Neural cell (in vitro differentiated cells): ENCODE measurements at regions not wholly inside any gene's neighbourhood (a gene's known extent, or its start where the extent isn't known, plus 50 kb on each side); places are given as distances from the start of the nearest gene placed in this dataset.

Source experiments
- H2AFZ ChIP-seq: fragments of 200-600, 300-800 bp; sonication (generic), shearing (Covaris generic); 2 replicates; pipeline ENCODE4 v1.6.0; 2014; ENCODE audit warnings: low read depth, mild to moderate bottlenecking, antibody characterized with exemption, low read length, moderate library complexity
- H3F3A ChIP-seq: fragments of 200-600 bp; shearing (Covaris generic); 2 replicates; pipeline ENCODE4 v1.6.1; 2016; ENCODE audit warnings: mild to moderate bottlenecking, moderate library complexity, mixed read lengths, antibody characterized with exemption, low read length; ENCODE audit not compliant: insufficient read depth, poor library complexity, severe bottlenecking
- H3K27ac ChIP-seq: fragments of 200-600, 300-800 bp; sonication (generic), shearing (Covaris generic); 2 replicates; pipeline ENCODE4 v1.5.1; 2014; ENCODE audit warnings: mild to moderate bottlenecking, low read length, moderate library complexity
- H3K27me3 ChIP-seq: fragments of 300-800, 200-600 bp; sonication (generic), shearing (Covaris generic); 2 replicates; pipeline ENCODE4 v1.6.0; 2014; ENCODE audit warnings: mild to moderate bottlenecking, low read depth, low read length, moderate library complexity; ENCODE audit not compliant: insufficient read depth
- H3K36me3 ChIP-seq: fragments of 300-800, 200-600 bp; sonication (generic), shearing (Covaris generic); 2 replicates; pipeline ENCODE4 v1.5.1; 2014; ENCODE audit warnings: mild to moderate bottlenecking, antibody characterized with exemption, low read length, moderate library complexity; ENCODE audit not compliant: insufficient read depth
- H3K4me2 ChIP-seq: fragments of 300-800, 200-600 bp; sonication (generic), shearing (Covaris generic); 2 replicates; pipeline ENCODE4 v1.6.0; 2014; ENCODE audit warnings: mild to moderate bottlenecking, low read length
- H3K4me3 ChIP-seq: fragments of 300-800, 200-600 bp; sonication (generic), shearing (Covaris generic); 2 replicates; pipeline ENCODE4 v1.5.1; 2014; ENCODE audit warnings: mild to moderate bottlenecking, low read length, moderate library complexity
- H3K79me2 ChIP-seq: fragments of 200-600 bp; shearing (Covaris generic); replicated peaks from 2 replicates; pipeline ENCODE4 v1.6.0; 2014; ENCODE audit warnings: mild to moderate bottlenecking, low read length, moderate library complexity; ENCODE audit not compliant: insufficient read depth
- H3K9ac ChIP-seq: fragments of 300-800, 200-600 bp; sonication (generic), shearing (Covaris generic); 2 replicates; pipeline ENCODE4 v1.6.1; 2016; ENCODE audit warnings: mild to moderate bottlenecking, low read length, mixed read lengths
- H3K9me2 ChIP-seq: fragments of 200-600 bp; shearing (Covaris generic); 2 replicates; pipeline ENCODE4 v1.6.1; 2016; ENCODE audit warnings: mild to moderate bottlenecking, low read length, mixed read lengths; ENCODE audit not compliant: insufficient read depth
- H3K9me3 ChIP-seq: fragments of 200-600, 300-800 bp; sonication (generic), shearing (Covaris generic); 2 replicates; pipeline ENCODE4 v1.6.1; 2016; ENCODE audit warnings: mild to moderate bottlenecking, mixed run types, low read length, moderate library complexity, mixed read lengths
- H4K20me1 ChIP-seq: fragments of 200-600 bp; shearing (Covaris generic); 2 replicates; pipeline ENCODE4 v1.6.1; 2016; ENCODE audit warnings: mild to moderate bottlenecking, mixed run types; ENCODE audit not compliant: insufficient read depth
- EP300 ChIP-seq: fragments of 450-650 bp; conservative IDR thresholded peaks from 2 replicates; pipeline ENCODE4 v1.6.1; 2014; ENCODE audit warnings: antibody characterized with exemption, mild to moderate bottlenecking, moderate library complexity; ENCODE audit not compliant: poor library complexity, severe bottlenecking
- EZH2 ChIP-seq: fragments of 200-600, 300-800 bp; shearing (Covaris generic), sonication (generic); IDR thresholded peaks from 2 replicates; pipeline ENCODE4 v1.6.1; 2014; ENCODE audit warnings: antibody characterized with exemption, low read length, borderline replicate concordance, mild to moderate bottlenecking; ENCODE audit not compliant: insufficient read depth, poor library complexity, severe bottlenecking
- MXI1 ChIP-seq: fragments of 450-650 bp; conservative IDR thresholded peaks from 2 replicates; pipeline ENCODE4 v1.6.1; 2014; ENCODE audit warnings: antibody characterized with exemption, mild to moderate bottlenecking; ENCODE audit not compliant: poor library complexity, severe bottlenecking
- POLR2AphosphoS5 ChIP-seq: IDR thresholded peaks from 2 replicates; pipeline ENCODE4 v1.6.1; 2012
- RAD21 ChIP-seq: fragments of 450-650 bp; conservative IDR thresholded peaks from 2 replicates; pipeline ENCODE4 v1.6.1; 2014; ENCODE audit warnings: antibody characterized with exemption, mild to moderate bottlenecking, moderate library complexity
- SMC3 ChIP-seq: fragments of 450-650 bp; conservative IDR thresholded peaks from 2 replicates; pipeline ENCODE4 v1.6.1; 2014; ENCODE audit warnings: antibody characterized with exemption, mild to moderate bottlenecking, moderate library complexity; ENCODE audit not compliant: poor library complexity
- TAF1 ChIP-seq: IDR thresholded peaks from 2 replicates; pipeline ENCODE4 v1.6.1; 2012; ENCODE audit warnings: low read depth
- TF ChIP-seq, protein P1 (sequence below): IDR thresholded peaks from 2 replicates; pipeline ENCODE4 v1.6.1; 2012; ENCODE audit warnings: borderline replicate concordance
- TF ChIP-seq, protein P2 (sequence below): fragments of 450-650 bp; IDR thresholded peaks from 2 replicates; pipeline ENCODE4 v1.5.1; 2014; ENCODE audit warnings: antibody characterized with exemption, mild to moderate bottlenecking, moderate library complexity; ENCODE audit not compliant: poor library complexity, severe bottlenecking

DNA sequence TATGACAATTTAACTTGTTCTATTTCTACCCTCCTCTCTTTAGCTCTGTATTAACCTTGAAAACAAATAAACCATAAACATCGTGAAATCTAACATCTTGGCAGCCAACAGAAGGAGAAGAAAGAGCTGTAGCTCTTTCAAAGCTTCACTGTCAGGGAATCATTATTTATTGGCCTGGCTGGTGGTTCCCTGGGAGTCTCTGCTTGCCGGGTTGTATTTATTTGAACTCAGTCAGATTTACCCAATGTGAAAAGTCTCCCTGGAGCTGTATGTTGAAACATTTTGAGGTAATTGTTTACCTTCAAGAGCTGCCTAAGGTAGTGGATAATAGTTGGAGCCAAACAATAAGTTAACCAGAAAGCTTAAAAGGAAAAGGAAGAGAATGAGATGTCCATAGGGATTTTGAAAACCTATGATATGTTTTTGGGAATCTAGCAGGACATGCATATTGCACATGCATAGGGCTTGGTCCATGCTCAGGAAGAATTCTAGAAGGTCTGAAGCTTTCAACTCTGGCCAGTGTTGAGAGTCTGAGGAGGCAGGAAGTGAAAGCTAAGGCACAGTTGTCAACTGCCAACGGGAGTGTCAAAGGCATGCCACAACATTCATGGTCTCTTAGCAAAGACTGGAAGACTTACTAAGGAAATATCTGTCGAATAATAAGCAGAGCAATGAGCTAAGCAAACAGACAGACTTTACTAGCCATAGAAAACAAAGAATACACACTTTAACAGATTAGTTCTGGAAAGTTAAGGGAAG is 621.6 kb downstream of the PCDH7 start (continued):
- TF ChIP-seq TAF1: no peak

DNA sequence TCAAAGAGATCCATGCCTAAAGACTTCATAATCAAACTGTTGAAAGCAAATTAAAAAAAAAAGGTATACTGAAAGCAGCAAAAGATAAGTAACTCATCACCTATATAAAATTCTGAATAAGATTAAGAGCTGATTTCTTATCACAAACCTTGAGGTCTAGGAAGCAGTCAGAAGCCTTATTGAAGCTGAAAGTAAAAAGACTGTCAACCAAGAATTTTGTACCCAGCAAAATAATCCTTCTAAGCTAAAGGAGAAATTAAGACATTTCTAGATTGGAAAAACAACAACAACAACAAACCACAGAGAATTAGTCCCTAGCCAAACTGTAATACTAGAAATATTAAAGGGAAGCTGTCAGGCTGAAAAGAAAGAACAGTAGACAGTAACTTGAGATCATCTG is 622.9 kb downstream of the PCDH7 start:
- H3F3A ChIP-seq: no peaks in the 10 kb centered on the region
- H3K36me3 ChIP-seq: no peaks in the 10 kb centered on the region
- H2AFZ ChIP-seq: no peak overlapping the region
- no peak overlapping the region for H3K4me3 ChIP-seq
- no peaks in the 10 kb centered on the region for H3K79me2 ChIP-seq
- no peaks in the 10 kb centered on the region for H3K9me2 ChIP-seq
- TF ChIP-seq EZH2: no peak
- no peak for TF ChIP-seq MXI1
- TF ChIP-seq SMC3: no peak
- TF ChIP-seq RAD21: no peak
- TF ChIP-seq TAF1: no peak
- TF ChIP-seq POLR2AphosphoS5: no peak
- TF ChIP-seq, protein P1, sequence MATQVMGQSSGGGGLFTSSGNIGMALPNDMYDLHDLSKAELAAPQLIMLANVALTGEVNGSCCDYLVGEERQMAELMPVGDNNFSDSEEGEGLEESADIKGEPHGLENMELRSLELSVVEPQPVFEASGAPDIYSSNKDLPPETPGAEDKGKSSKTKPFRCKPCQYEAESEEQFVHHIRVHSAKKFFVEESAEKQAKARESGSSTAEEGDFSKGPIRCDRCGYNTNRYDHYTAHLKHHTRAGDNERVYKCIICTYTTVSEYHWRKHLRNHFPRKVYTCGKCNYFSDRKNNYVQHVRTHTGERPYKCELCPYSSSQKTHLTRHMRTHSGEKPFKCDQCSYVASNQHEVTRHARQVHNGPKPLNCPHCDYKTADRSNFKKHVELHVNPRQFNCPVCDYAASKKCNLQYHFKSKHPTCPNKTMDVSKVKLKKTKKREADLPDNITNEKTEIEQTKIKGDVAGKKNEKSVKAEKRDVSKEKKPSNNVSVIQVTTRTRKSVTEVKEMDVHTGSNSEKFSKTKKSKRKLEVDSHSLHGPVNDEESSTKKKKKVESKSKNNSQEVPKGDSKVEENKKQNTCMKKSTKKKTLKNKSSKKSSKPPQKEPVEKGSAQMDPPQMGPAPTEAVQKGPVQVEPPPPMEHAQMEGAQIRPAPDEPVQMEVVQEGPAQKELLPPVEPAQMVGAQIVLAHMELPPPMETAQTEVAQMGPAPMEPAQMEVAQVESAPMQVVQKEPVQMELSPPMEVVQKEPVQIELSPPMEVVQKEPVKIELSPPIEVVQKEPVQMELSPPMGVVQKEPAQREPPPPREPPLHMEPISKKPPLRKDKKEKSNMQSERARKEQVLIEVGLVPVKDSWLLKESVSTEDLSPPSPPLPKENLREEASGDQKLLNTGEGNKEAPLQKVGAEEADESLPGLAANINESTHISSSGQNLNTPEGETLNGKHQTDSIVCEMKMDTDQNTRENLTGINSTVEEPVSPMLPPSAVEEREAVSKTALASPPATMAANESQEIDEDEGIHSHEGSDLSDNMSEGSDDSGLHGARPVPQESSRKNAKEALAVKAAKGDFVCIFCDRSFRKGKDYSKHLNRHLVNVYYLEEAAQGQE: no peak
- no peak for TF ChIP-seq EP300
- TF ChIP-seq, protein P2, sequence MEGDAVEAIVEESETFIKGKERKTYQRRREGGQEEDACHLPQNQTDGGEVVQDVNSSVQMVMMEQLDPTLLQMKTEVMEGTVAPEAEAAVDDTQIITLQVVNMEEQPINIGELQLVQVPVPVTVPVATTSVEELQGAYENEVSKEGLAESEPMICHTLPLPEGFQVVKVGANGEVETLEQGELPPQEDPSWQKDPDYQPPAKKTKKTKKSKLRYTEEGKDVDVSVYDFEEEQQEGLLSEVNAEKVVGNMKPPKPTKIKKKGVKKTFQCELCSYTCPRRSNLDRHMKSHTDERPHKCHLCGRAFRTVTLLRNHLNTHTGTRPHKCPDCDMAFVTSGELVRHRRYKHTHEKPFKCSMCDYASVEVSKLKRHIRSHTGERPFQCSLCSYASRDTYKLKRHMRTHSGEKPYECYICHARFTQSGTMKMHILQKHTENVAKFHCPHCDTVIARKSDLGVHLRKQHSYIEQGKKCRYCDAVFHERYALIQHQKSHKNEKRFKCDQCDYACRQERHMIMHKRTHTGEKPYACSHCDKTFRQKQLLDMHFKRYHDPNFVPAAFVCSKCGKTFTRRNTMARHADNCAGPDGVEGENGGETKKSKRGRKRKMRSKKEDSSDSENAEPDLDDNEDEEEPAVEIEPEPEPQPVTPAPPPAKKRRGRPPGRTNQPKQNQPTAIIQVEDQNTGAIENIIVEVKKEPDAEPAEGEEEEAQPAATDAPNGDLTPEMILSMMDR: no peak
- no peaks in the 10 kb centered on the region for H3K27me3 ChIP-seq
- H3K9ac ChIP-seq: no peak overlapping the region
- H3K9me3 ChIP-seq: peaks cover 5% of the 10 kb centered on the region
- no peak overlapping the region for H3K27ac ChIP-seq
- no peaks in the 10 kb centered on the region for H4K20me1 ChIP-seq
- H3K4me2 ChIP-seq: no peak overlapping the region

DNA sequence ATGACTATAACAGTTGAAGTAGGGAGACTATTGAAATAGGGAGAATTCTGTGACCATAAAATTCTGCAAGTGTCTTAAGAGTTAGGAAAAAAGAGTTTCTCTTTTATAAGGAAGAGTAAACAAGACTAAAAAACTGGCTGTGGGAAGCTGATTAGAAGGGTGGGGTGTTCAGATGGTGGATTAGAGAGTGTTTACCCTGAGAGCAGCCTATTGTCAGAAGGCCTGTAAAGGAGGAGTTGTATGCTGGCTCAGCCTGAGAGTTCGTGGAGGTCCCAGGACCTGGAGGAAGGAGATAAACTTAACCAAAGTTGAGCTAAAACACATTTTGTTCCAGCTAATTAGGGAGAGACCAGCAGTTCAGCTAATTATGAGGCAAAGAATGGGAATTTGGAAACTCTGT is 629.7 kb downstream of the PCDH7 start:
- no peaks in the 10 kb centered on the region for H3F3A ChIP-seq
- H3K4me2 ChIP-seq: no peak overlapping the region
- no peaks in the 10 kb centered on the region for H3K79me2 ChIP-seq
- no peaks in the 10 kb centered on the region for H3K27me3 ChIP-seq
- no peak overlapping the region for H3K9ac ChIP-seq
- no peak overlapping the region for H3K27ac ChIP-seq
- no peaks in the 10 kb centered on the region for H4K20me1 ChIP-seq
- no peaks in the 10 kb centered on the region for H3K9me2 ChIP-seq
- no peak overlapping the region for H3K4me3 ChIP-seq
- TF ChIP-seq TAF1: no peak
- no peak for TF ChIP-seq SMC3
- TF ChIP-seq RAD21: no peak
- no peak for TF ChIP-seq POLR2AphosphoS5
- TF ChIP-seq EP300: no peak
- TF ChIP-seq MXI1: no peak
- TF ChIP-seq, protein P2: no peak
- TF ChIP-seq EZH2: no peak
- TF ChIP-seq, protein P1: no peak
- H3K9me3 ChIP-seq: no peaks in the 10 kb centered on the region
- no peaks in the 10 kb centered on the region for H3K36me3 ChIP-seq
- no peak overlapping the region for H2AFZ ChIP-seq
